SK-N-MC (cell line): ENCODE measurements at regions not wholly inside any gene's neighbourhood (a gene's known extent, or its start where the extent isn't known, plus 50 kb on each side); places are given as distances from the start of the nearest gene placed in this dataset.

Source experiments
- EZH2 ChIP-seq: fragments of 200-600 bp; sonication (generic); IDR thresholded peaks from one replicate; pipeline ENCODE4 v1.6.1; 2017; ENCODE audit warnings: antibody characterized with exemption
- POLR2AphosphoS5 ChIP-seq: IDR thresholded peaks from 2 replicates; pipeline ENCODE4 v1.6.1; 2012; ENCODE audit warnings: mild to moderate bottlenecking, low read depth, low read length, borderline replicate concordance

- TF ChIP-seq POLR2AphosphoS5 (no peak), EZH2 (no peak)
These were observed 1045.3 kb downstream of the OTOL1 start for GRCh38 chr3:162541923-162542322.
